Hematopoietic multipotent progenitor cell treated with erythropoietin and hydrocortisone succinate and interleukin-3 and kit ligand, for 6 days (in vitro differentiated cells): ENCODE measurements at regions not wholly inside any gene's neighbourhood (a gene's known extent, or its start where the extent isn't known, plus 50 kb on each side); places are given as distances from the start of the nearest gene placed in this dataset.

Experiments used
- DNase-seq: peaks from one replicate; pipeline ENCODE4 v3.0.0-alpha.2; 2015

DNA sequence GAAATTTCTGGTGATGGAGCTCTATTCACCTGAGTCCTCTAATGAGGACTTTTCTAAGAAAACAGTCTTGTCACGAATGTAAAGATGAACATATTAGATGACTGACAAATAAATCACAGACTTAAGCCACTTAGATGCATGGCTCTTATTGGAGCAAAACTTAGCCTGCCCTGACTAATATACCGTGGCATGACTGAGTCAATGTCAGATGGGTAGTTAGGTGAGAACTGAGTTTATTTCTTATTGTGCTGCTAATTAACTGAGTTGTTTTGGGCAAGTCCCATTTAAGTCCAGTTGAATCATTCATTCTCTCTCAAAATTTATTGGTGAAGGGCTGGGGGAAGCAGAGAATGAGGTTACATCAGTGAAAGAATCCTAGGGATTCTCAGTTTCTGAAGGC lies 459.8 kb downstream of the MCTP2 start:
- DNase-seq: no peak

DNA sequence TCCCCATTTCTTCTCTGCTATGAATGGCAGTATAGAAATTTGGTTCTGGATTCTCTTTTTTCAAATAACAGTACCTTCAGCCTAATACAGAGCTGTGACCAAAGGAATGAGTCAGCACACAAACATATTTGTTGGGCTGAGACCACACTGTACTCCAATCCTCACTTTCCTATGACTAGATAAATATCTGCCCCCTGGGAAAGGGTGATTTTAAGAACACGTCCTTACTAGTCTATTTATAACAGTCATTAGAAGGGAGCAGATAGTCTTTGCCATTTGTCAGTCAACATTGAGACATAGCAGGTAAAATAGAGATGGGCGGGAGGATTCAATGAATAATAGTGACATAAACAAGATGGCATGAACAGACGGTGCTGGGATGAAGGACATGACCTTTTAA lies 461.3 kb downstream of the MCTP2 start:
- no peak for DNase-seq

DNA sequence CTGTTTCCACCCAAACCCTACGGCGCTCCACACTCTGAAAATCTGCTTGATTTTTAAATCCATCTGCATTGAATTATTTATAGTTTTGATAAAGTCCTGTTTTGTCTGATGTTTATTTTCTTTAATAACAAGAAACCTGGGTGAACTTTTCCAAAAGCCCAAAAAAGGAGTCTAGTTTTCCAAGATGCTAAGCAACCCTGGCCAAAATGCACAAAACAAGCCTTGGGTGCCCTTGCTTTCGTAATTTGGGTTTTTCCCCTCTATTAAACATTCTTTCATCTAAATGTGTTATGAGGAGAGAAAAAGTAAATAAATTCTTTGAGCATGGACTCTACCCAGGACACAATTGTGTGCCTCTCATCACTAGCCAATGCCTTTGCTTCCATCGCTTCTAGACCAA lies 468.9 kb downstream of the MCTP2 start:
- DNase-seq: no peak

DNA sequence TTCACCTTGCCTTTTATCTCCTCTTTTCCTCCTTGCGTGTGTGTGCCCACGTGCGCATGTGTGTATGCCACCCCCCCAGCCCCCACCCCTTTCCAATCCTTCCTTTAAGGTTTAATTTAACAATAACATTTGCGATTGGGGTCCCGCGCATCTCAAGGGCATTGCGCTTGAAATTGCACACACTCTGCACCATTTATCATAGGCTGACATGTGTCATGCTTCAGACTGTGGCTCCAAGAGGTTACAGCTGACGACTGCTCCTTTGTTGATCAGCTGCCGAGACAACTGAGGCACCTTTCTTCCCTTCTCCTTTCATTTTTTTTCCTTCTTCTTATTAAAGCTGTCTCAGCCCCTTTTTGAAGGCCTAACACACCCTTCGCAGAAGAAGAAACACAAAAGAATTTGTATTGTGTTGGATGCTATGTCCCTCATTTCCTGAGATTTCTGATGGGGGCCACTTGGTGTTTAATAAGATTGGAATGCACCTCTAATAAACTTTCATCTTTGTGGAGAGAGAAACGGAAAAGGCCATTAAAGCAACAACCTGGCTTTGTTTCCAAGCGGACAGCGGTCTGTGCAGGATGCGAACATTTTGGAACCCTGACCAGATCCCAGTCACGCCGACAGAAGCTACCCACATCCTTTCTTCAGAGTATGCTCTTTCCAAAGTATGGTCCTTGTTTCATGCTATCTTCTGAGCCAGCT lies 470.1 kb downstream of the MCTP2 start:
- no peak for DNase-seq

DNA sequence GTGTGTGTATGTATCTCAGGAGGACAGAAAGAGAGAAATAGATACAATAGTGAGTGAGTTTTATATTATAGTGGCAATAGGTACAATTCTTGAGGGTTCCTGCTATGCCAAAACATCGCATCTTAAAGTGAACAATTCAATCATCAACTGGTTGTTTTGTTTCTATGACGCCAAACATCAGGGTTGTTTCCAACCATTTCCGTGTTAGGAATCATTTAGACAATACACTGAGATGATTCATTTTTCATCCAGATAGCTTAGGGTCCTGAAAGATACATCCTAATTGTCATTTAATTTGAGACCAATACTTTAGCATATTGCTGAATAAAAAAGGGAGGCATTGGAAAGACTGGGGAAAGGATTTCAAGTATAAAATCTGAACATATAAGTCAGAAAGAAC lies 472.2 kb downstream of the MCTP2 start:
- DNase-seq: no peak

DNA sequence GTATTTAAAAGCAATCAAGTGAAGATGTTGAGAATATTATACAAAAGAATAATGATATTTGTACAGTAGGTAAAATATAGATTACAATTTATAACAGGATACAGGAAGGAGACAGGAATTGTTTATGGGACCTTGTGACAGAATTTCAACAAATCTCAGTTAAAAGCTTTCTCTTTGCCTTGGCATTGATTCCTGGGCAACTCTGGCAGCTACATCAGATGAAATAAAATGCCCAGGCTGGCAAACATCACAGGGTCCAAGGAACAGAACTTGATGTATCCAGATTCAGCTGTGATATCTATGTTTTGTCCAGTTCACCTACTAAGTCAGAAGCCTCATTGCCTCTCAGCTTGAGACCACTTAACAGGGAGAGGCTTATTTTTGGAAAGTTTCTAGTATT lies 473.1 kb downstream of the MCTP2 start:
- no peak for DNase-seq

DNA sequence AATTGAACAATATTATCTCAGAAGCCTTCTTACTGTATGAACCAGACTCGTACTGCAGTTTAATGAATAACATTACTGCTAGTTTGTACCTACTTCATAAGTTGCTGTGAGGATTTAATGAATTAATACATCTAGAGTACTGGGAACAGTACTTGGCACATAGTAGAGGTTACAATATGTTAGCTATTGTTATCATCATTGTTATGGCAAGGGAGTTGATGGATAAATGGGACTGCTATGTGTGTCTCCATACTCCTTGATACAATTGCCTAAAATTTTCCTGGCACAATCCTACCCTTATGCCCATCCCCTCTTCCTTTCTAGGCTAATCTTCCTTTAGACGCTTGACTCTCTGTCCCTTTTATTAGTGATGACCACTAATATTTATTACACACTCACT lies 473.6 kb downstream of the MCTP2 start:
- DNase-seq: no peak

DNA sequence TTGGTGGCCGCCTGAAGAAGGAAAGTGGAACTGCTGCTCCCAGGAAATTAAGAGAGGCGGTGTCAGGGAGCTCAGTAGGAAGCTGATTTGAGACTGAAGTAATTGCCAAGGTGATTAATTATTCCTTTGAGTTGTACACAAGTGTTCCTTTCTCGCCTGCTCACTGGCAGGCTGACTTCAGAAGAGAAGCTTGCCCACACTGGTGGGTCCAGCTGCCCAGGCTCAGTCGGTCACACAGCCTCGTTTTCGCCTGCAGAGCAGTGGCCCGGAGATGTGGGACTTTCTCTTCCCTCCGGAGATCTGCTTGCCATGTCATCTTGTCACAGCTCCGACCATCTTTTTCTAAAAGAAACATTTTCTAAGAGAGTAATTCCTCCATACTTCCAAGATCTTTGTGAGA lies 478.0 kb downstream of the MCTP2 start:
- DNase-seq: no peak

DNA sequence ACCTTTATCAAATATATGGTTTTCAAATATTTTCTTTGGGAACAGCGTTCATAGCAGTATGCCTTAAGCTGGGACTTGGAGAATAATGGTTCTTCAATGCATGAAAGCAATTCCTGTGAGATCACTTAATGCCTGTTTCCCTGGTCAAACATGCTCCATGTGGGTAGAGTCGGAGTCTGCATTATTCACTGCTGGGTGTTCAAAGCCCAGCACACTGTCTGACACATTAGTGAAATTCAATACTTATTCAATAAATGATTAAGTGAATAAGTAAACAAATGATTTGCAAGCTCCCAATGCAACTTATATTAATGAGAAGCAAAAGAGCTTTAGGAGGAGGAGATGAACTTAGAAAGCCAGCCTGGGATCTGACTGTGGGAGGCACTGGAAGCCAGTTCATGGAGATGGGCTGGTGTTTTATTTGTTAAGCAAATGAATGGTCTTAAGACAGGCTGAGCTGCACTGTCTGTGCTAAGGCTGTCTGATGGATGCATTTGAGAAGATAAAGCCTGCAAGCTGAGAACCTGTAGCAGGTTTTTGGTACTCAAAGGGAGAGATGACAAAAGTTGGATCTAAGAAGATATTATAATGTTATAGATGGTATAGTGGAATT lies 490.8 kb downstream of the MCTP2 start:
- no peak for DNase-seq

DNA sequence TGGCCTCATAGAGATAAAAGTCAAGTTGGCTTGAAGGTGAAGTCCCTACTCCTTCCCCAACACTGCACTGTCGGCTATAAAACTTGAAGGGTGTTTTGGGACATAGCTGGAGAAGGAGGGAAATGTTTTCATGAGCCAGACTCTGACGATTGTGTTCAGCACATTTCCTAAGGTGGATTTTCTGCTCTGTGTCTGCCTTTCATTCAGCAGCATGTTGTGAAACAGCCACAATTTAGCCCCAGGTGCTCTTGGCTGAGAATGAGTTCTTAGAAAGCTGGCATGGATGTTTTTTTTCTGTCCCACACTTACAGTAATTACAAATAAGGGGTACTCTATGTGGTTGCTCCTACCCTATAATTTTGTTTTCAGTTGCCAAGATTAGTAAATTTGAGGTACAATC lies 492.4 kb downstream of the MCTP2 start:
- DNase-seq: no peak

DNA sequence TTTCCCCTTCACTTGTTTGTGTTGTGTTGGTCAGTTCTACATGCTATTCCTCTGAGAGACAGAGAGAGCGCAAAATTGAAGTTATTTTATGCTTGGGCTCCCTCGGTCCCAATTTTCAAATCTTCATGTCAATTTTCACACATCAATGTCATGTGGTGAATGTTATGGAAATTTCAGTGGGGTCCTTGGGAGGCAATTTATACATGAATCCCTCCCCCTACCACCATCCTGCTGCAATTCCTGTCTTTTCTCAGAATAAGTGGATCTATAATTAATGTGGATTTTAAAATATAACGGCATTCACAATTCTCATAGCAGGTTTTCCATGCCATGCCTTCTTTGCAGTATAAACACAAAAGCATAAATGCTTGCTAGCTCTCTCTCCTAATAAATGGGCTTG lies 499.9 kb downstream of the MCTP2 start:
- no peak for DNase-seq

DNA sequence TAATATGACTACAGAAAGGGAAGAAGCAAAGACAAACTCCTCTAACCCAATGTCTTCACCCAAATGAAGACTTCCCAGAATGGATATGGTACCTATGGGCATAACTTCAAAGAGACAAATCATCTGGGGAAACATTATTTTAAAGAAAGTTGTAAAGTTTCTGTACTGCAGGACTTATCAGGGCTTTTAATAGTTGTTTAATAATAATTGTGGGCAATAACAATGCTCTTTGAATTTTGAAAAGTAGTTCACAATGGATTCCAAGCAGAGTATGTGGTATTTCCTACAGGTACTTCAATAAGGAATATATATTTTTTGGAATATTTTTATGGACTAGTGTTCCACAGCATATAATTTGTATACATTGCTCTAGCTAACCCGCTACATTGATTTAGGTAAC lies 503.1 kb downstream of the MCTP2 start:
- DNase-seq: no peak

DNA sequence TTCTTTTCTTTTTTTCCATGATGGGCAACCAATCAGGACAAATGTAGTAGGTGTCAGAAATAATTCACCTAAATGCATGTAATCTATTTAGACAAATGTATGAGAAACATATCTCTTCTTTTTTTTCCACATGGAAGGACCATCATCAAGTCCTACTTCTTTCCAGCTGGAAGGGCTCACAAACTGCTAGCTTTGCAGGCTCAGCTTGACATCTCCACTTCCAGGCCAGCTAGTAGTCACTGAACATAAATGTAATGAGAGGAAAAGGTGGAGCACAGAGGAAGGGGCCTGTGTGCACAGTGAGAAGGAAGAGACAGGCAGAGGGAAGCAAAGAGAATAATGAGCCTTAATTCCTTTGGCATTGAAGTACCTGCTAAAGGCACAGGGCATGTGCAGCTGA lies 504.9 kb downstream of the MCTP2 start:
- DNase-seq: no peak

DNA sequence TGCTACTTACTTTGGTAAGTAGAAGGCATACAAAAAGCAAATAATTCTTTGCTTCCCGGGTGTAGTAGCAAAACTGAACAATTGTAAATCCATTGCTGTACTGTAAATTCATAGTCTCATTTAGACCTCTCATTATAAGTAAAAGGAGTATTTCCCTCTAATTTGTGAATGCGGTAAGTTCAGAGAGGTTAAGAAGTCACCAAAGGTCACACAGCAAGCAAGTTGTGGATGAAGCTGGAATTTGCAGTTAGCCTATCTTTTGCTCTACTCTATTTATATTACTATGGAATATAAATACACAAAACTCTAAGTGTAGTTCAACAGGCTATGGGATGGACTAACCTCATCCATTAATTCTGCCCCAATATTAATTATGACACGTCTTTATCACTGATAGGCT lies 508.3 kb downstream of the MCTP2 start:
- no peak for DNase-seq

DNA sequence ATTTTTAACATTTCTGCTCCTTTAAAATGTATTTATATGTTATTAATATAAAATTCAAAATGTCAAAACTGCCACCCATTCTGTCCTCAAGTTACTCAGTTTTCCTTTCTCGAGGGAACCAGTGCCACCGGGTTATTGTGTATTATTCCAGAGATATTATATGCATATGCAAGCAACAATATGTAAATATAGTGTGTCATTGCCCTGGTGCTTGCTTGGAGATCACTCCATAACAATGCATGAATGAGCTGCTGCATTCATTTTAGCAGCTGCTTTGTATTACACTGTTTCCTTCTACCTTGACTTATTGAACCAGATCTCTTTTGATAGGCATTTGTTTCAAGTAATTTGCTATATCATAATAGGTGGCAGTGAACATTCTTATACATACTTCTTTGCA lies 509.1 kb downstream of the MCTP2 start:
- no peak for DNase-seq

DNA sequence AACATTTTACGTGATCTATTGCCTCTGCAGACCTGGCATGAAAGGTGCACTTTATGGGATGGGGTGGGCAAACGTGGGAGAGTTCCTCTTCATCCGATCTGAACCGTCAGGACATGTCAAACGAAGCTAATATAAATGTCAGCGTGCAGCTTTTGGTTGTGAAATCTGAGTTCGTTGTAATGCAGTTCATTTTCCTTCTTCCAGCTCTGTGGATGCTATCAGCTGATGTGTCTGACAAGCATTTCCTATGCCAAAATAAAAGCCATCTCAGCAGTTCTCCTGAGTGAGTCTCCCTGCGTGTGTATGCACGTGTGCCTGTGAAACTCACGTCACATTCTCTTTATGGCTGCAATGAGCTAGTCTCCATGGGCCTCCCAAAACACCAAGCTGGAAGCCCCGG lies 512.3 kb downstream of the MCTP2 start:
- no peak for DNase-seq

DNA sequence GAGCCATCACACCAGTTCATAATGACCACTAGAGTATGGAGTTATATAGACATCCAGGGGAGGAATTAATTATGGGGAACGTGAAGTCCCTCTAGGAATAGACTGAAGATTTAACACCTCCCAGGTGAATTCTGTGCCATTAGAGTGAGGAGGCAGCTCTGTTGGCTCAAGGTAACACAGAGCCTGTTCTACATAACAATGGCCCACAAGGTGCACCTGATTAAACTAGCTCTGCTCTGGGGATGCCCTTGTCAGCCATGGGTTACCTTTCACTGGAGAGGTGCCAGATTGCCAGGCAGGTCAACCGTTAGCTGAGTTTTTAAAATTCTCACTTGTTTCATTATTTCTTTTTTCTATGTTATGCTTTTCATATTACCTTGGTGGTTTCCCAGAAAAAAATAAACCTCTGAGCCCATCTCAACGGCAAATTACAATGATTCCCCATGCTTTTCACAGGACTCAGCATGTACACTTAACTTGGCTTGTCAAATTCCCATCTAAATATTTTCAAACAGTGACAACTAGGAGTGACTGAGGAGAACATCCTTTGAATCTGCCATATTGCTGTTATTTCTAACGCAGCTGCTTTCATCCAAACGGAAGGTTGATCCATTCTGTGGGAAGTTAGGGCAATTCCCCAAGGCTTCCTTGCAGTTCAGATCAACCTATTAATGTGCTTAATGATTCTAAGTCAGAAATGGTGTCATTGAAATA lies 512.9 kb downstream of the MCTP2 start:
- no peak for DNase-seq

DNA sequence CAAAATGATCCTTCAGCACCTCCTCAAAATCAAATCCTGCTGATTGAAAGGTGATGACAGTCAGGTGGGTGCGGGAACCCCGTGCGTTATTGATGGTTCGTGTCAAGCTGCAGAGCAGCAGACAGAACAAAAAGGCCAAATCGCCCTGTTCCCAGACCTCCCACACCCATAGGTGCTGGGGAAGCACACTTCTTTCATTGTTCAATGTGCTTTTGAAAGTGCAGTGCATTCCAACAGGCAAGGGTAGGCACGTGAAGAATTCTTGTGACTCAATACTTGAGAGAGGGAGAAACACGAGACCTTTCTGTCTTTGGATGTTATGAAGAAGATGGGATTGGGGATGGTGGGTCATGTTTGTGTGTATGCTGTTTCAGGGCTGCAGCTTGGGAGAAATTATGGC lies 514.0 kb downstream of the MCTP2 start:
- DNase-seq: no peak

DNA sequence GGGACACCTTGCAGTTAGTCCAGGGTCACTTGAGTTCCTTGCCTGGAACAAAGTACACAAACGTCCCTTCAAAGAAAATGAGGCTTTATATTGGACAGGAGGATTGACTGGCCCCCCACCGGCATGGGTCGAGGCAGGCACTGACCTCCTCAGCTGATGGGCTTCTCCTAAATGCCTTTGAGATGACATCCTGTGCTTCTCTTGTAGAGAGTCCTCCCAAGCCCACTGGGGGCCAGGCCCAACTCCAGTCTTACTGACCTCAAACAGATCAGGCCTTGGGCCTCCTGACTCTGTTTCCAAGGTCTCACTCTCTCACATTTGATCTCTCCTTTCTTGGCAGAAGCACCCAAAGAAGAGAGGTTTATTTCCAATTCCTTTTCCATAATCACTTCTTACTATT lies 516.1 kb downstream of the MCTP2 start:
- DNase-seq: no peak

DNA sequence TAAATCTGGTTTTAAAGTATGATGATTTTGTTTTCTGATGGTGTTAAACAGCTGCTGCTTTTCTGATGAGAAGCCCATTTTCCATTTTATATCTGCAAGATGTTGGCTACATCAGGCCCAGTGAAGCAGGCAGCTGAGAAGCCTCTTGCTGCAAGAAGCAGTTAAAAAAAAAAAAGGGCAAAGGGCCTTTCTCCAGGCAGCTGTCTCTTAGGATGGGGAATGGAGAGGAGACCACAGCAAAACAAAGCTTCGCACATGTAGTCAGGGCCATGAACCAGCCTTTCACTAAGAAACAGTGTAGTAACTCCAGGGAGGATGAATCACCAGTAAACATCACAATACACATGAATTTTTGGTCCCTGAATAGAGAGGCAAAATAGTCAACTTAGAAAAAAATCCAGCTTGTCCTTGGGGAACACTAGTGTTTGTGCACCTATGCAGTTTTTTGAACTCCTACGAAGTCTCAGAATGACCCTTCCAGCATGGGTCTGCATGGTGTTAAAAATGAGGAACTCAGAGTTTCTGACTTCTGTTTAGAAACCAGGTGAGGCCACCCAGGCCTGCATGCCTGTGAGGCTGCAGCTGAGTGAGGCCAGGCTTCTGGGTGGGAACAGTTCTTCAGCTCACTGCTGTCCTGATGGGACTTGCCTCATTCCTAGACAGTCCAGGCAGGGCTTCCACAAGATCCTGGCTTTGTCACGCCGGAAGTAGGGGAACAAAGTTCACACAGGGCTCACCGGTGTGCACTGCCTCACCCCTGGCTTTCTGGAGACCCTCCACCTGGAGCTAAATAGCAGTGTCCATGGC lies 518.7 kb downstream of the MCTP2 start:
- DNase-seq: no peak

DNA sequence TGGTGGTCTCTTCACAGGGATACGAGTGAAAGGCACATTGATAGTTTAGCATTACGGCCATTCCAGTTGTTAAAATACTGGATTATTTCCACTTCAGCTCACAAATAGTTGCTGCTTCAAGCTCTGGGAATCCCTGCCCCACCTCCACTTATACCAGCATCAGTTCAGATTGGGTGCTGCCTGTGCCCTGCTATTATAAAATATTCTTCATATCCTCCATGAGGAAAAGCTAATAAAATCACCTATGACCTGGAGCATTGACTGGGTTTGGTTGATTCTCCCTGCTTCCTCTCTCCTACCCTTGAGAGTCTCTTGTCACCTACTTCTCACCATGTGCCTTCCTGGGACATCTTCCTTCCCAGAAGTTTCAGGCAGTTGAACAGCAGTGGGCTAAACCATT lies 529.0 kb downstream of the MCTP2 start:
- DNase-seq: no peak

DNA sequence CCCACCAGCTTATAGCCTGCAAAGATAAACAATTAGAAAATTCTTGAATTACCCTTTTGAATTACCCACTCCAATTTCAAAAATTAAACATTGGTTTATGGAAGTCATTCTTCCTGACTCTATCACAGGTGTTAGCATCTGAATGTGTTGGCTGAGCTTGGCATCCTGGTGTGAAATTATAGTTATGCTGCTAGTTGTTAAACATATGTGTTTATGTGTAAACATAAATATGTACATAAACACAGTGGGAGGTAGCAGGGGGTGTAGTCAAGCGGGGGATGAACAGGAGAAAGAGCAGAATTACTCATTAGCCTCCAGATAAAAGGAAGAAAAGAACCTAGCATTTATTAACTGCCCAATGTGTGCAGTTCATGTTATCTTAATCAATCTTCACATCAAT lies 530.2 kb downstream of the MCTP2 start:
- no peak for DNase-seq

DNA sequence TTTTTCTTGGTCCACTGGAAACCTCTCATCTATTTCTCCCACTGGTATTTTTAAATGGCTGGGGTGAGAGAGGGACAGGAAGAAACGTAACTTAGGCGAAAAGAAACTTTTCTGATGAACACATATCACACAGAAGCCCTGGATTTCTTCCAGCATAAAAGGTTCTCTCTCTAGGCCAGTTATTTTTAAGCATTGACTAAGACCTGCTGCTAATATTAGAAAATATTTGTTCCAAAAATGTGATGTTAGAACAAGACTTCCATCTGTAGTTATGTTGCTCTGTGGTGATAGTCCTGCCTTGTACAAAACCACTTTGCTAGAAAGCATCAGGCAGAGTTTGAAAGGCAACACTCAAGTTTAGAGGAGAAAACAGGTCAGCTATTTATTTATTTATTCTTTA lies 537.7 kb downstream of the MCTP2 start:
- no peak for DNase-seq

DNA sequence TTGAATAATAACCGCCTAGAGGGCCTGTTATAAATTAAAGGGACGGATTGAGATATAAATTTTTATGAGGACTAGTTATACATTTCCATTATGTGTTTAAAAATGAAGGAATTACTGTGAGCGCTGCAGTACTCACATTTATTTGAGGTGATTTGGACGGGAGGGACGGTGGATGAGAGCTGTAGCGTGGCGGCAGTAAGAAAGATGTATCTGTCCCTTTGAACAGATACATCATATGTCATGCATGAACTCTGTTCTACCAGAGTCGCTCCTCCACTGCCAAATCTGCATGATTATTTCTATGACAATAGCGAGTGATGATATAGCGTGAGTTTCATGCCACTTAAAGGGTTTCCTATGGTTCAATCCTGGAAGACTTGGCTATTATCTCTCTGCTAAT lies 538.8 kb downstream of the MCTP2 start:
- DNase-seq: no peak
